SK-N-SH (cell line): ENCODE measurements at regions not wholly inside any gene's neighbourhood (a gene's known extent, or its start where the extent isn't known, plus 50 kb on each side); places are given as distances from the start of the nearest gene placed in this dataset.

Source experiments
- CTCF ChIA-PET: fragments of 300-600, 350-600 bp; formaldehyde crosslinking; extraction: SDS; loops from one replicate; lab custom pipeline; 2021; lab: Yijun Ruan, JAX
- POLR2A ChIA-PET: fragments of 350-600 bp; sonication (Branson Sonifier 250); formaldehyde crosslinking; extraction: SDS; loops from one replicate; lab custom pipeline; 2020; ENCODE audit warnings: antibody characterized with exemption, inconsistent platforms; lab: Yijun Ruan, JAX
- DNase-seq: peaks from one replicate; pipeline ENCODE4 v3.0.0; 2012
- H2AFZ ChIP-seq: fragments of 200-600 bp; sonication (generic); 2 replicates; pipeline ENCODE4 v1.8.1; 2016; ENCODE audit warnings: antibody characterized with exemption, mild to moderate bottlenecking, low read depth
- H3F3A ChIP-seq: fragments of 200-600 bp; sonication (generic); replicated peaks from 2 replicates; pipeline ENCODE3; 2016; ENCODE audit warnings: antibody characterized with exemption, mild to moderate bottlenecking; ENCODE audit not compliant: insufficient read depth
- H3K27ac ChIP-seq, 2 experiments: fragments of 200-500 bp in 1 of 2; fragments of 200-600 bp in 1 of 2; sonication (Bioruptor generic) in 1 of 2; sonication (generic), shearing (Covaris generic) in 1 of 2; 2 replicates each; pipeline versions ENCODE4 v1.5.1 to v1.6.1; 2014 to 2016; ENCODE audit warnings: low read depth in 2 of 2, inconsistent platforms in 1 of 2, low read length in 1 of 2, mild to moderate bottlenecking in 1 of 2, mixed read lengths in 1 of 2
- H3K27me3 ChIP-seq: fragments of 200-600 bp; sonication (generic), shearing (Covaris generic); 2 replicates; pipeline ENCODE4 v1.6.1; 2016; ENCODE audit warnings: mixed run types; ENCODE audit not compliant: insufficient read depth
- H3K36me3 ChIP-seq, 2 experiments: fragments of 200-500 bp in 1 of 2; fragments of 200-600 bp in 1 of 2; sonication (Bioruptor generic) in 1 of 2; sonication (generic) in 1 of 2; replicated peaks in 1 of 2; 2 replicates each; pipeline versions ENCODE3 to v1.5.1; 2014 to 2016; ENCODE audit warnings: low read length in 1 of 2, mild to moderate bottlenecking in 1 of 2; ENCODE audit not compliant: insufficient read depth in 2 of 2, control insufficient read depth in 1 of 2
- H3K4me1 ChIP-seq, 2 experiments: fragments of 200-500 bp in 1 of 2; fragments of 200-600 bp in 1 of 2; sonication (Bioruptor generic) in 1 of 2; sonication (generic), shearing (Covaris generic) in 1 of 2; 2 replicates each; pipeline versions ENCODE4 v1.5.1 to v1.6.1; 2014 to 2016; ENCODE audit warnings: low read depth in 1 of 2, low read length in 1 of 2, mixed run types in 1 of 2; ENCODE audit not compliant: insufficient read depth in 2 of 2, control insufficient read depth in 1 of 2
- H3K4me2 ChIP-seq: fragments of 200-600 bp; sonication (generic), shearing (Covaris generic); 2 replicates; pipeline ENCODE4 v1.6.1; 2017; ENCODE audit warnings: mixed run types
- H3K4me3 ChIP-seq, 2 experiments: fragments of 200-500 bp in 1 of 2; fragments of 200-600 bp in 1 of 2; sonication (Bioruptor generic) in 1 of 2; sonication (generic), shearing (Covaris generic) in 1 of 2; 2 replicates each; pipeline versions ENCODE4 v1.5.1 to v1.8.1; 2014 to 2016; ENCODE audit warnings: low read depth in 2 of 2, inconsistent platforms in 1 of 2, low read length in 1 of 2, mild to moderate bottlenecking in 1 of 2, mixed read lengths in 1 of 2, moderate library complexity in 1 of 2
- H3K79me2 ChIP-seq: fragments of 200-600 bp; sonication (generic); 2 replicates; pipeline ENCODE4 v1.8.1; 2017; ENCODE audit warnings: mild to moderate bottlenecking; ENCODE audit not compliant: insufficient read depth
- H3K9ac ChIP-seq: fragments of 200-600 bp; sonication (generic); 2 replicates; pipeline ENCODE4 v1.6.1; 2017; ENCODE audit warnings: mixed run types
- H3K9me2 ChIP-seq: fragments of 200-600 bp; sonication (generic); 2 replicates; pipeline ENCODE4 v1.6.1; 2017; ENCODE audit warnings: mixed run types
- H3K9me3 ChIP-seq: fragments of 200-600 bp; sonication (generic); 2 replicates; pipeline ENCODE4 v1.6.1; 2017; ENCODE audit warnings: mixed run types, mild to moderate bottlenecking, moderate library complexity
- H4K20me1 ChIP-seq: fragments of 200-600 bp; sonication (generic); 2 replicates; pipeline ENCODE4 v1.6.1; 2017; ENCODE audit warnings: mild to moderate bottlenecking, mixed run types; ENCODE audit not compliant: insufficient read depth
- CHD2 ChIP-seq: fragments of 150-350 bp; IDR thresholded peaks from 2 replicates; pipeline ENCODE4 v1.6.1; 2018; ENCODE audit warnings: low read length; ENCODE audit not compliant: partially characterized antibody
- ELF1 ChIP-seq: IDR thresholded peaks from 2 replicates; pipeline ENCODE4 v1.4.0; 2012
- EP300 ChIP-seq, 2 experiments: IDR thresholded peaks; 2 replicates each; pipeline versions ENCODE4 v1.4.0 to v1.6.1; 2012; ENCODE audit warnings: borderline replicate concordance in 1 of 2, low read depth in 1 of 2, low read length in 1 of 2
- FOSL2 ChIP-seq: IDR thresholded peaks from 2 replicates; pipeline ENCODE4 v1.4.0; 2012; ENCODE audit warnings: low read depth, mild to moderate bottlenecking, moderate library complexity, borderline replicate concordance
- FOXM1 ChIP-seq: IDR thresholded peaks from 2 replicates; pipeline ENCODE4 v1.4.0; 2012; ENCODE audit warnings: low read depth, mild to moderate bottlenecking
- GABPA ChIP-seq: IDR thresholded peaks from 2 replicates; pipeline ENCODE4 v1.4.0; 2012; ENCODE audit warnings: low read depth, mild to moderate bottlenecking
- GATA2 ChIP-seq: sonication (generic); formaldehyde crosslinking; IDR thresholded peaks from 2 replicates; pipeline ENCODE4 v1.5.0; 2020; ENCODE audit warnings: mild to moderate bottlenecking, missing genetic modification reagents
- JUND ChIP-seq: IDR thresholded peaks from 2 replicates; pipeline ENCODE4 v1.4.0; 2012
- MAX ChIP-seq: IDR thresholded peaks from 2 replicates; pipeline ENCODE4 v1.4.0; 2012; ENCODE audit warnings: low read depth
- MEF2A ChIP-seq: IDR thresholded peaks from 2 replicates; pipeline ENCODE4 v1.4.0; 2012; ENCODE audit warnings: low read depth, borderline replicate concordance
- MXI1 ChIP-seq: IDR thresholded peaks from 2 replicates; pipeline ENCODE4 v1.6.1; 2012; ENCODE audit warnings: mild to moderate bottlenecking, low read depth, low read length, improper control_type of control experiment
- NFIC ChIP-seq: IDR thresholded peaks from 2 replicates; pipeline ENCODE4 v1.4.0; 2012; ENCODE audit warnings: borderline replicate concordance
- NRF1 ChIP-seq: IDR thresholded peaks from 2 replicates; pipeline ENCODE4 v1.6.1; 2012; ENCODE audit warnings: low read depth, mild to moderate bottlenecking, low read length
- PBX3 ChIP-seq: IDR thresholded peaks from 2 replicates; pipeline ENCODE4; 2012
- RAD21 ChIP-seq: IDR thresholded peaks from 2 replicates; pipeline ENCODE4 v1.6.1; 2012; ENCODE audit warnings: mild to moderate bottlenecking, low read length
- RCOR1 ChIP-seq: fragments of 150-350 bp; IDR thresholded peaks from 2 replicates; pipeline ENCODE4 v1.6.1; 2017; ENCODE audit warnings: antibody characterized with exemption, low read length
- SIN3A ChIP-seq: IDR thresholded peaks from 2 replicates; pipeline ENCODE4 v1.6.1; 2012; ENCODE audit warnings: low read depth, mild to moderate bottlenecking, low read length, moderate library complexity, borderline replicate concordance
- SMC3 ChIP-seq: IDR thresholded peaks from 2 replicates; pipeline ENCODE4 v1.6.1; 2012; ENCODE audit warnings: low read depth, low read length, improper control_type of control experiment
- TAF1 ChIP-seq: IDR thresholded peaks from 2 replicates; pipeline ENCODE4 v1.6.1; 2012; ENCODE audit warnings: low read depth, mild to moderate bottlenecking, low read length, moderate library complexity, borderline replicate concordance
- TCF12 ChIP-seq: IDR thresholded peaks from 2 replicates; pipeline ENCODE4 v1.4.0; 2012
- TEAD4 ChIP-seq: IDR thresholded peaks from 2 replicates; pipeline ENCODE4 v1.4.0; 2012; ENCODE audit warnings: mild to moderate bottlenecking, borderline replicate concordance; ENCODE audit not compliant: insufficient read depth
- USF1 ChIP-seq: IDR thresholded peaks from 2 replicates; pipeline ENCODE4 v1.4.0; 2012; ENCODE audit warnings: low read depth, borderline replicate concordance
- ZBTB33 ChIP-seq: IDR thresholded peaks from 2 replicates; pipeline ENCODE4 v1.4.0; 2012; ENCODE audit warnings: low read depth, borderline replicate concordance
- WGBS: methylation state at CpG from one replicate; pipeline ENCODE4 v1.1.6; 2017; ENCODE audit warnings: low lambda C conversion rate; 5-methylcytosine and 5-hydroxymethylcytosine counted together

- Histone ChIP-seq H3K36me3 (no peaks in the 10 kb centered on the region), H3K9me2 (no peaks in the 10 kb centered on the region), H4K20me1 (no peaks in the 10 kb centered on the region), H3F3A (no peaks in the 10 kb centered on the region), H3K9me3 (no peaks in the 10 kb centered on the region), H2AFZ (no peak overlapping the region), H3K27ac (no peak overlapping the region), H3K9ac (no peak overlapping the region), H3K4me3 (no peak overlapping the region), H3K27me3 (no peaks in the 10 kb centered on the region), H3K4me2 (no peak overlapping the region), H3K4me1 (no peaks in the 10 kb centered on the region), H3K79me2 (no peaks in the 10 kb centered on the region)
- ChIA-PET CTCF (interaction anchor here (0.9 kb wide), 1 partner anchor 13 kb away, joined by 3 read pairs; no protein-coding TSS in a partner anchor), POLR2A (no interaction called here)
- no peak for DNase-seq
- 56% methylated on average over 2 of the region's 2 CpGs for WGBS
- TF ChIP-seq NFIC (no peak), TCF12 (no peak), PBX3 (no peak), MAX (no peak), EP300 (IDR thresholded peaks at IDR 0.05; ENCODE audit: borderline replicate concordance in 1 of 2, low read depth in 1 of 2, low read length in 1 of 2) (no peak), RAD21 (no peak), RCOR1 (no peak), SMC3 (no peak), NRF1 (no peak), SIN3A (no peak)
Observed at GRCh38 chr6:83792846-83793245, 60.3 kb upstream of the RIPPLY2 start.

GRCh38 chr6:83781506-83781905, 71.7 kb upstream of the RIPPLY2 start:
- Histone ChIP-seq H3K4me2 (no peak overlapping the region), H3K4me1 (no peaks in the 10 kb centered on the region)

GRCh38 chr6:83770910-83771309, 62.0 kb upstream of the SNAP91 start:
- Histone ChIP-seq H3K9ac (no peak overlapping the region), H3K36me3 (no peaks in the 10 kb centered on the region), H3K79me2 (no peaks in the 10 kb centered on the region), H3K4me2 (no peak overlapping the region), H3K27ac (no peak overlapping the region), H2AFZ (no peak overlapping the region), H3K4me3 (no peak overlapping the region), H3F3A (no peaks in the 10 kb centered on the region), H3K27me3 (no peaks in the 10 kb centered on the region), H3K9me3 (no peaks in the 10 kb centered on the region), H3K4me1 (no peaks in the 10 kb centered on the region), H4K20me1 (no peaks in the 10 kb centered on the region), H3K9me2 (no peaks in the 10 kb centered on the region)
- ChIA-PET CTCF (no interaction called here), POLR2A (no interaction called here)
- no peak for DNase-seq
- no peak for TF ChIP-seq EP300 (IDR thresholded peaks at IDR 0.05; ENCODE audit: borderline replicate concordance in 1 of 2, low read depth in 1 of 2, low read length in 1 of 2)
- TF ChIP-seq NFIC, result no peak
- no peak for TF ChIP-seq TAF1
- TF ChIP-seq GATA2 (CRISPR knock-in tag), result no peak
- TF ChIP-seq MEF2A, result no peak
- TF ChIP-seq ZBTB33, result no peak
- TF ChIP-seq JUND, result no peak
- no peak for TF ChIP-seq SMC3
- TF ChIP-seq GABPA, result no peak
- no peak for TF ChIP-seq MXI1
- TF ChIP-seq FOXM1, result no peak
- TF ChIP-seq ELF1, result no peak
- no peak for TF ChIP-seq CHD2
- TF ChIP-seq TCF12, result no peak
- no peak for TF ChIP-seq USF1

More at GRCh38 chr6:83781506-83781905, 71.7 kb upstream of the RIPPLY2 start:
- Histone ChIP-seq H3K27ac (no peak overlapping the region), H3K9ac (no peak overlapping the region), H3K27me3 (no peaks in the 10 kb centered on the region), H3K9me2 (no peaks in the 10 kb centered on the region), H3K9me3 (no peaks in the 10 kb centered on the region), H3K36me3 (no peaks in the 10 kb centered on the region), H3K4me3 (no peak overlapping the region), H2AFZ (no peak overlapping the region), H4K20me1 (no peaks in the 10 kb centered on the region), H3K79me2 (no peaks in the 10 kb centered on the region), H3F3A (no peaks in the 10 kb centered on the region)
- ChIA-PET POLR2A (no interaction called here), CTCF (no interaction called here)
- no peak for DNase-seq
- TF ChIP-seq NRF1 (no peak), EP300 (IDR thresholded peaks at IDR 0.05; ENCODE audit: borderline replicate concordance in 1 of 2, low read depth in 1 of 2, low read length in 1 of 2) (no peak), JUND (no peak), FOSL2 (no peak), TEAD4 (no peak)
- 49% methylated on average over 3 of the region's 3 CpGs for WGBS
